Activated naive CD4-positive, alpha-beta T cell treated with anti-CD3 and anti-CD28 coated beads for 36 hours (primary cell): ENCODE measurements at regions not wholly inside any gene's neighbourhood (a gene's known extent, or its start where the extent isn't known, plus 50 kb on each side); places are given as distances from the start of the nearest gene placed in this dataset.

Experiments
- CTCF ChIA-PET: fragments of 350-600 bp; sonication (Branson Sonifier 250); formaldehyde crosslinking; loops from one replicate; lab custom pipeline; 2021; ENCODE audit warnings: antibody characterized with exemption; lab: Charles Lee
- DNase-seq: peaks from one replicate; pipeline ENCODE4 v3.0.0-alpha.2; 2020
- H3K27ac Mint-ChIP-seq: one replicate; pipeline ENCODE4 v1.8.0; 2021; ENCODE audit warnings: mild to moderate bottlenecking, mixed read lengths
- H3K27me3 Mint-ChIP-seq: one replicate; pipeline ENCODE4 v1.8.0; 2021; ENCODE audit warnings: low read depth, mixed read lengths
- H3K36me3 Mint-ChIP-seq: one replicate; pipeline ENCODE4 v1.8.0; 2021; ENCODE audit warnings: low read depth, mixed read lengths
- H3K4me1 Mint-ChIP-seq: one replicate; pipeline ENCODE4 v1.8.0; 2021; ENCODE audit warnings: low read depth, mixed read lengths
- H3K4me3 Mint-ChIP-seq: one replicate; pipeline ENCODE4 v1.8.0; 2021; ENCODE audit warnings: mild to moderate bottlenecking, moderate library complexity, mixed read lengths
- H3K9me3 Mint-ChIP-seq: one replicate; pipeline ENCODE4 v1.8.0; 2021; ENCODE audit warnings: mixed read lengths
- intact Hi-C: fragments of 100-400 bp; cut with micrococcal nuclease; formaldehyde crosslinking; loops from one replicate; pipeline ENCODE4 v1.15.1; 2023

DNA sequence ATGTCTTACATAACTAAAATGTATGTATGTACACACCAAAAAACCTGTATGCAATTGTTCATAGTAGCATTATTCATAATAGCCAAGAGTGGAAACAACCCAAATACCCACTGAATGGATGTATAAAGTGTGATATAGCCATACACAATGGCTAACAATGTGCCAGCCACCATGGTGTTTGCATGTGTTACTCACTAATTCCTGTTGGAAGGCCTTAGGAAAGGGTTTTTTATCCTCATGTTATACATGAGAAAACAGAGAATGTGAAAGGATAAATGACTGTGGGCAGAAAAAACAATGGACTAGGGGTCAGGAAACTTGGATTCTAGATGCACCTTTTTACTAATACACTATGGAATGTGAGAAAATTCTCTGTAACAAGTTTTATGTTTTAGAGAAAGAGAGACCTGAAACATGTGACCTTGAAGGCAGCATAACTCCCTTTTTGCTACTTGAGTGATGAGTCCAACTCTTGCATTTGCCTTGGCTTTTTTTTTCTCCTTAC lies 55.7 kb downstream of the TIGD2 start:
- no peak for DNase-seq
- CTCF ChIA-PET = no interaction called here
- Mint-ChIP-seq H3K4me3 (no peak overlapping the region), H3K9me3 (peaks cover 2% of the 10 kb centered on the region), H3K27ac (no peak overlapping the region), H3K36me3 (no peaks in the 10 kb centered on the region), H3K27me3 (peaks cover 6% of the 10 kb centered on the region), H3K4me1 (no peaks in the 10 kb centered on the region)
- intact Hi-C loops = loop anchor here (10.0 kb wide), 2 partner anchors 418 to 488 kb away; no protein-coding TSS in a partner anchor

DNA sequence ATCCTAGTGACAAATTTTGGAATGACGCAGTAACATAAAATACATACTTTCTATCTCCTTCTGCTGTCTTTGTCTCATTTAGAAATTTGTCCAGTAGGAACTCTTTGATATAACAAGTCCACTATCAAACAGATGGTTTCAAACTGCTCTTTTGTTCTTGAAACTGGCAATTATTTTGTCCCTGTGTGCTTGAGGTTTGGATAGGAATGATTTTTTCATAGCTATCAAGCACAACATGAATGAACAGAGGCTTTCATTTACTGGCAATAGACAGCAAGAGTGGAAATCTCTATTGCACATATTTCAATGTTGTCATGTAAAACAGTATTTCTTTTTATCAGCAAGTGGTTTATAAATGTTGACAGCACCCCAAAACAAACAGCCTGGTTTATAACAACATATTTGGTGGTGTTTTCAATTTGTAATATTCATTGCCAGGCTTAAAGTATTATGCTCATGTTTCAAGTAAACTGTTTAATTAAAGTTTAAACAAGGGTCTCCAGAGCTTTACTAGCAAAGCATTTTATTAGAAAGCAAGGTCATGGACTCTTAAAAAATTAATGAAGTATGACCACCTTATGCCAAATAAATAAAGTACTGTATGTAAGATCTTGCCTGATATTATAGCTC lies 60.0 kb downstream of the TIGD2 start:
- no peak overlapping the region for H3K27ac Mint-ChIP-seq
- intact Hi-C loops = no loop called here
- H3K9me3 Mint-ChIP-seq = no peaks in the 10 kb centered on the region
- H3K4me1 Mint-ChIP-seq = no peaks in the 10 kb centered on the region
- CTCF ChIA-PET = interaction anchor here (1.4 kb wide), 1 partner anchor 11 kb away, joined by 8 read pairs; no protein-coding TSS in a partner anchor
- peaks cover 4% of the 10 kb centered on the region for H3K27me3 Mint-ChIP-seq
- DNase-seq = no peak
- H3K36me3 Mint-ChIP-seq = no peaks in the 10 kb centered on the region
- H3K4me3 Mint-ChIP-seq = no peak overlapping the region

DNA sequence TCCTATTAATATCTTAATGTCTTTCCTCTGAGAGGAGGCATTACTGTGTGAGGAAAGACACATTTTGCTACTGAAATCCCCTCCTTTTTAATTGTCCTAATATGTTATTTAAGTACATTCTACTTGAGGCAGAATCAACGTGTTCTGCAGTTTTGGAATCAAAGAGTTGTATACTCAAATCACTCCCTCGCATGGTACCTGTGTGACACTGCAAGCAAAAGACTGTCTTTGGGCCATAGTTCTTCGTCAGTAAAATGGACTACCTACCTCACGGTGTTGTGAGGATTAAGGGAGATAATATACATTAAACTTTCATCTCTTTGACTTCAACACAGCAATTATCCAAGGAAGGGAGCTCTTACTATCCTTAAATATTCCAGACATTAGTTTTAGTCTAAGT lies 61.5 kb downstream of the TIGD2 start:
- H3K36me3 Mint-ChIP-seq = no peaks in the 10 kb centered on the region
- H3K4me3 Mint-ChIP-seq = no peak overlapping the region
- H3K4me1 Mint-ChIP-seq = no peaks in the 10 kb centered on the region
- intact Hi-C loops = no loop called here
- no peaks in the 10 kb centered on the region for H3K9me3 Mint-ChIP-seq
- DNase-seq = no peak
- CTCF ChIA-PET = no interaction called here
- peaks cover 4% of the 10 kb centered on the region for H3K27me3 Mint-ChIP-seq
- no peak overlapping the region for H3K27ac Mint-ChIP-seq

DNA sequence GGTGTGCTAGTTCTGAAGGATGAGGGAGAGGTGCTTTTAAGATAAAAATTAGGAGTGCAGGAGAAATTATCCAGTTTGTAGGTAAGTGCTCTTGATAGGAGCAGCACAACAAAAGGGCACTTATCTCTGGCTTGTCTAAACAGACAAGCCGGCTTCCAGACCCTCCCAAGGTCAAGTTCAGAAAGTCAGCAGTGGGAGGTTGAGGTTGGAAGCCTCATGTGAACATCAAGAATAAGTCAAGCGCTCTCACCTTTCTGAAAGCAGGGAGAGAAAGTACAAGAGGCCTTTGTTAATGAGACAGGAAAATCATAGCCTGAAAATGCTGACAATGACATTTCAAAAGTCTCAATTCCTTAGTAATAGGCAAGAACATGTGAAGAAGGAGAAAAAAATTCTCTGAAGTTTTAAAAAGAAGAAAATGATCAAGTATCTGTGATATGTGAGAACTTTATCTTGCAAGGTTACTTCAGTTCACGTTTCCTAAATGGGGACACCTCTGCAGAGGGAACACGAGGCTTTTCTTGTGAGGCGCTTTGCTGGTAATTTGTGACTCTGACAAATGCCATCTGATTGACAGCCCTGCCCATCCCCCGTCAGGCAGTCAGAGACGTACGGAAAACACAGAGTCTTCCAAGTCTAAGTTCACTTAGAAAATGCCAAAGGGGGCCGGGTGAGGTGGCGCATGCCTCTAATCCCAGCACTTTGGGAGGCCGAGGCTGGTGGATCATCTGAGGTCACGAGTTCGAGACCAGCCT lies 62.2 kb downstream of the TIGD2 start:
- no peaks in the 10 kb centered on the region for H3K36me3 Mint-ChIP-seq
- DNase-seq = no peak
- no peak overlapping the region for H3K27ac Mint-ChIP-seq
- H3K4me1 Mint-ChIP-seq = no peaks in the 10 kb centered on the region
- no peaks in the 10 kb centered on the region for H3K9me3 Mint-ChIP-seq
- CTCF ChIA-PET = no interaction called here
- H3K4me3 Mint-ChIP-seq = no peak overlapping the region
- H3K27me3 Mint-ChIP-seq = peaks cover 4% of the 10 kb centered on the region
- intact Hi-C loops = no loop called here

DNA sequence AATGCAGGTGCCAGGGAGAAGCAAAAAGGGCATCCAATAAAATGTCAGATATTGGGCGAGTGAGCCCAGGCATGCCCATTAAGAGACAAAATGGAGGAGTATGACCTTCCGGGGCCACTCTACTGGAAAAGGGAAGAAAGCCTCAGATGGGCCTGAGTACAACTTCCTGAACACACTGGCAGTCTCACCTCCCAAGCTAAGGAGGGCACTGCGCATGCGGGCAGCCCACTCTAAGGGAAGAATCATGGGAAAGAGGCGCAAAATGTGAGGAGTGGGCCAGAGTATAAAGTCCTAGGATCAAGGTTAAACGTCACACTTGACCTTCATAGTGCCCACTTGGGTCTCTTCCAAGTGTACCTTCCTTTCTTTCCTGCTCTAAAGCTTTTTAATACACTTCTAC lies 63.5 kb downstream of the TIGD2 start:
- no peaks in the 10 kb centered on the region for H3K36me3 Mint-ChIP-seq
- H3K9me3 Mint-ChIP-seq = no peaks in the 10 kb centered on the region
- H3K27me3 Mint-ChIP-seq = peaks cover 4% of the 10 kb centered on the region
- no peak overlapping the region for H3K27ac Mint-ChIP-seq
- CTCF ChIA-PET = no interaction called here
- no peak overlapping the region for H3K4me3 Mint-ChIP-seq
- intact Hi-C loops = no loop called here
- no peak for DNase-seq
- H3K4me1 Mint-ChIP-seq = no peaks in the 10 kb centered on the region

DNA sequence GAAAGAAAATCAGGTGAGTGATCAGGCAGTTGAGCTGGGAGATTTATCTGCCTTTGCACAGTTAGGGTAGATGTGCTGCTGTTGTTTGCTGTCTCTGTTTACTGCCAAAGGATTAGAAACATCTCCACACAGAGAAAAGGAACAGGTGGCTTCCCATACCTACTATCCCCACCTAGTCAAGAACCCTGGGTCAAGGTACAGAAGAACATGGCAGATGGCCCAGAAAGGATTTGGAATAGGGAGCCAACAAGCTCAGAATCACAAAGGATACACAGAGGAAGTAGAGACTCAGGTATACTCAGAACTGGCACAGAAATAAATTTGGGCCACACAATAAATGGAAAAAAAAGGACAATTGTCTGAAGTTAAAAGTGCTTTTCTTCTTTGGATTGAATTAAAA lies 64.3 kb downstream of the TIGD2 start:
- no peaks in the 10 kb centered on the region for H3K4me1 Mint-ChIP-seq
- no peak overlapping the region for H3K4me3 Mint-ChIP-seq
- no peaks in the 10 kb centered on the region for H3K36me3 Mint-ChIP-seq
- CTCF ChIA-PET = interaction anchor here (0.7 to 1.4 kb wide), 2 partner anchors 12 to 263 kb away, joined by 3 to 4 read pairs; no protein-coding TSS in a partner anchor
- intact Hi-C loops = no loop called here
- H3K27me3 Mint-ChIP-seq = peaks cover 4% of the 10 kb centered on the region
- H3K27ac Mint-ChIP-seq = no peak overlapping the region
- H3K9me3 Mint-ChIP-seq = no peaks in the 10 kb centered on the region
- DNase-seq = no peak

DNA sequence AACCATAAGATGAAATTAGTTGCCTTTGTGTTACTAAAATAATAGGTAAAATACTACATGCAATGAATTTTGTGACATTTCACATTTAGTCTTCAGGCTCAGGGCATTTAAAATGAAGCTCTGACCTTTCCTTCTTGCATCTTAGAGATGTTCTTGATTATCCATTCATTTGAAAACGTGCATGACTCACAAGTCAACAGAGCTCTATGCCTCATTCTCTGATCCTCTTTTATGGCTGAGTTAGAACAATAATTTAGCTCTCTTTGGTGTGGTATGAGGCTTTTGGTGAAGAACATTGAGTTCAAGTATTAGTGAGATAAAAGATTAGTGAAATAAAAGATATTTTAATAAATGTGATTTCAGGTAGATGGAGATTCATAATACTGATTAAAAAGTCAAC lies 66.5 kb downstream of the TIGD2 start:
- no peak overlapping the region for H3K4me3 Mint-ChIP-seq
- no peaks in the 10 kb centered on the region for H3K4me1 Mint-ChIP-seq
- H3K36me3 Mint-ChIP-seq = no peaks in the 10 kb centered on the region
- H3K27me3 Mint-ChIP-seq = no peaks in the 10 kb centered on the region
- H3K27ac Mint-ChIP-seq = no peak overlapping the region
- H3K9me3 Mint-ChIP-seq = no peaks in the 10 kb centered on the region
- intact Hi-C loops = no loop called here
- CTCF ChIA-PET = interaction anchor here (0.6 to 0.8 kb wide), 2 partner anchors 35 to 46 kb away, joined by 3 read pairs; no protein-coding TSS in a partner anchor
- DNase-seq = no peak

DNA sequence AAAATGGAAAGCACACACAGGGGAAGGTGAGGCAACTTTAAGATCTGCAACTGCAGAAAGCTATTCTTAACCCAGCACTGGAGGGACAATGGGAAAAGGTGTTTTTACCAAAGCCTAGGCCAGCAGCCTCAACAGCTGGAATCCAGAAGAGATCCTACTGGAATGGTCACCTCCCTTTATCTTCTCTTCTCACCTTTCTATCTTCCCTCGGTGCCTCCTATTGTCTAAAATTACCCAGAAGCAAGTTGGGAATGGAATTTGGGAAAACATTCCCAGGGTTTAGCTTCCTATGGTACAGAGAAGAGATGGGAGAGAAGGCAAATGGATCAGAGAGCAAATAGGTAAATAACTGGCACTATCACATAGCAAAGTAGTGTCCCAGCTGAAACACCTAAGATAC lies 73.1 kb downstream of the TIGD2 start:
- peaks cover 10% of the 10 kb centered on the region for H3K27me3 Mint-ChIP-seq
- H3K36me3 Mint-ChIP-seq = no peaks in the 10 kb centered on the region
- H3K27ac Mint-ChIP-seq = no peak overlapping the region
- CTCF ChIA-PET = no interaction called here
- H3K9me3 Mint-ChIP-seq = no peaks in the 10 kb centered on the region
- H3K4me1 Mint-ChIP-seq = no peaks in the 10 kb centered on the region
- DNase-seq = no peak
- intact Hi-C loops = no loop called here
- no peak overlapping the region for H3K4me3 Mint-ChIP-seq
